Loucy (cell line): ENCODE measurements at regions not wholly inside any gene's neighbourhood (a gene's known extent, or its start where the extent isn't known, plus 50 kb on each side); places are given as distances from the start of the nearest gene placed in this dataset.

Experiments
- H2AFZ ChIP-seq: fragments of 200-600 bp; sonication (generic); 2 replicates; pipeline ENCODE4 v1.6.0; 2016; ENCODE audit warnings: antibody characterized with exemption, mild to moderate bottlenecking, low read length, moderate library complexity
- H3F3A ChIP-seq: fragments of 200-600 bp; 2 replicates; pipeline ENCODE4 v1.6.0; 2016; ENCODE audit warnings: antibody characterized with exemption, low read depth, mild to moderate bottlenecking
- H3K27me3 ChIP-seq: fragments of 200-600 bp; sonication (generic); 2 replicates; pipeline ENCODE4 v1.6.1; 2014; ENCODE audit warnings: low read length, mild to moderate bottlenecking; ENCODE audit not compliant: insufficient read depth, poor library complexity, severe bottlenecking
- H3K36me3 ChIP-seq: fragments of 200-600 bp; sonication (generic); 2 replicates; pipeline ENCODE4 v1.6.1; 2016; ENCODE audit warnings: low read length; ENCODE audit not compliant: insufficient read depth
- H3K4me1 ChIP-seq: fragments of 200-600 bp; sonication (generic); 2 replicates; pipeline ENCODE4 v1.5.1; 2014; ENCODE audit warnings: low read length, mild to moderate bottlenecking; ENCODE audit not compliant: insufficient read depth, poor library complexity, severe bottlenecking
- H3K4me2 ChIP-seq: fragments of 200-600 bp; sonication (generic); 2 replicates; pipeline ENCODE4 v1.6.0; 2014; ENCODE audit warnings: antibody characterized with exemption, low read length, low read depth, mild to moderate bottlenecking; ENCODE audit not compliant: poor library complexity, severe bottlenecking
- H3K4me3 ChIP-seq: fragments of 200-600 bp; sonication (generic); 2 replicates; pipeline ENCODE4 v1.5.1; 2014; ENCODE audit warnings: low read length, mild to moderate bottlenecking, mixed read lengths; ENCODE audit not compliant: poor library complexity, severe bottlenecking
- H3K79me2 ChIP-seq: fragments of 200-600 bp; sonication (generic); 2 replicates; pipeline ENCODE4 v1.6.1; 2014; ENCODE audit warnings: low read length; ENCODE audit not compliant: insufficient read depth
- H3K9ac ChIP-seq: fragments of 200-600 bp; sonication (generic); 2 replicates; pipeline ENCODE4 v1.6.0; 2014; ENCODE audit warnings: mild to moderate bottlenecking, low read depth, low read length, moderate library complexity; ENCODE audit not compliant: poor library complexity, severe bottlenecking
- H3K9me2 ChIP-seq: fragments of 200-600 bp; sonication (generic); replicated peaks from 2 replicates; pipeline ENCODE4 v1.6.1; 2016; ENCODE audit warnings: low read depth, low read length, mixed read lengths
- H3K9me3 ChIP-seq: fragments of 200-600 bp; sonication (generic); 2 replicates; pipeline ENCODE4 v1.6.1; 2014; ENCODE audit warnings: mild to moderate bottlenecking, antibody characterized with exemption, low read length, low read depth; ENCODE audit not compliant: insufficient read depth
- H4K20me1 ChIP-seq: fragments of 200-600 bp; sonication (generic); 2 replicates; pipeline ENCODE4 v1.6.0; 2014; ENCODE audit warnings: antibody characterized with exemption, low read length, mild to moderate bottlenecking; ENCODE audit not compliant: insufficient read depth, poor library complexity, severe bottlenecking
- EZH2phosphoT487 ChIP-seq: fragments of 200-600 bp; IDR thresholded peaks from 2 replicates; pipeline ENCODE4 v1.6.1; 2018; ENCODE audit warnings: antibody characterized with exemption, mild to moderate bottlenecking, moderate library complexity, borderline replicate concordance
- TF ChIP-seq, protein P1 (sequence below): fragments of 200-600 bp; sonication (generic); conservative IDR thresholded peaks from 2 replicates; pipeline ENCODE4 v1.5.1; 2014; ENCODE audit warnings: mild to moderate bottlenecking, antibody characterized with exemption, low read length

GRCh38 chr10:90652519-90652918, 205.3 kb downstream of the HTR7 start:
- H3K9me2 ChIP-seq: no peaks in the 10 kb centered on the region
- no peaks in the 10 kb centered on the region for H3K9me3 ChIP-seq
- no peaks in the 10 kb centered on the region for H3K79me2 ChIP-seq

DNA sequence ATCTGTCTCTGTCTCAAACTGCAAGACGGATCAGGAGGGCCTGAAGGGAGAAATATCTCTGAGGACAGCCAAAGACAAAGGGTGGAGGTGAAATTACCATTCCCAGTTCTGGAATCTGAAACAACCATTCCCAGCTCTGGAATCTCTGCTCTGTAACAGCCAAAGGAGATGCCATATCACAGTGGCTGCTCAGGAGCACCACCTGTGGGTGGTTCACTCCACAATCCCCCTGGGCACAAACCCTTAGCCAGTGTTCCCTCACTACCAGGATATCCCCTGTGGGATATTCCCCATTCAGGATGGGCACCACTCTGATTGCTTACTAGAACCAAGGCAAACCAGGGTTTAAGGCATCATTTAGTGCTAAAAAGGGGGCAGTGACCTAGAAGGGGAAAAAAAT, 199.0 kb downstream of the HTR7 start:
- H4K20me1 ChIP-seq: no peaks in the 10 kb centered on the region
- no peaks in the 10 kb centered on the region for H3K27me3 ChIP-seq
- no peak overlapping the region for H3K4me3 ChIP-seq
- H3K4me1 ChIP-seq: no peaks in the 10 kb centered on the region
- no peaks in the 10 kb centered on the region for H3F3A ChIP-seq
- TF ChIP-seq, protein P1, sequence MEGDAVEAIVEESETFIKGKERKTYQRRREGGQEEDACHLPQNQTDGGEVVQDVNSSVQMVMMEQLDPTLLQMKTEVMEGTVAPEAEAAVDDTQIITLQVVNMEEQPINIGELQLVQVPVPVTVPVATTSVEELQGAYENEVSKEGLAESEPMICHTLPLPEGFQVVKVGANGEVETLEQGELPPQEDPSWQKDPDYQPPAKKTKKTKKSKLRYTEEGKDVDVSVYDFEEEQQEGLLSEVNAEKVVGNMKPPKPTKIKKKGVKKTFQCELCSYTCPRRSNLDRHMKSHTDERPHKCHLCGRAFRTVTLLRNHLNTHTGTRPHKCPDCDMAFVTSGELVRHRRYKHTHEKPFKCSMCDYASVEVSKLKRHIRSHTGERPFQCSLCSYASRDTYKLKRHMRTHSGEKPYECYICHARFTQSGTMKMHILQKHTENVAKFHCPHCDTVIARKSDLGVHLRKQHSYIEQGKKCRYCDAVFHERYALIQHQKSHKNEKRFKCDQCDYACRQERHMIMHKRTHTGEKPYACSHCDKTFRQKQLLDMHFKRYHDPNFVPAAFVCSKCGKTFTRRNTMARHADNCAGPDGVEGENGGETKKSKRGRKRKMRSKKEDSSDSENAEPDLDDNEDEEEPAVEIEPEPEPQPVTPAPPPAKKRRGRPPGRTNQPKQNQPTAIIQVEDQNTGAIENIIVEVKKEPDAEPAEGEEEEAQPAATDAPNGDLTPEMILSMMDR: no peak
- TF ChIP-seq EZH2phosphoT487: no peak
- H2AFZ ChIP-seq: no peak overlapping the region
- no peaks in the 10 kb centered on the region for H3K9me3 ChIP-seq
- no peaks in the 10 kb centered on the region for H3K79me2 ChIP-seq
- H3K36me3 ChIP-seq: no peaks in the 10 kb centered on the region
- no peaks in the 10 kb centered on the region for H3K9me2 ChIP-seq
- no peak overlapping the region for H3K9ac ChIP-seq
- H3K4me2 ChIP-seq: no peak overlapping the region

More at GRCh38 chr10:90652519-90652918, 205.3 kb downstream of the HTR7 start:
- H3K4me3 ChIP-seq: no peak overlapping the region
- no peak overlapping the region for H3K4me2 ChIP-seq
- no peaks in the 10 kb centered on the region for H3F3A ChIP-seq
- no peak overlapping the region for H2AFZ ChIP-seq
- TF ChIP-seq, protein P1: peak; percentile 32
- TF ChIP-seq EZH2phosphoT487: no peak
- H4K20me1 ChIP-seq: no peaks in the 10 kb centered on the region
- H3K9ac ChIP-seq: no peak overlapping the region
- H3K36me3 ChIP-seq: no peaks in the 10 kb centered on the region
- H3K4me1 ChIP-seq: no peaks in the 10 kb centered on the region
- H3K27me3 ChIP-seq: no peaks in the 10 kb centered on the region

DNA sequence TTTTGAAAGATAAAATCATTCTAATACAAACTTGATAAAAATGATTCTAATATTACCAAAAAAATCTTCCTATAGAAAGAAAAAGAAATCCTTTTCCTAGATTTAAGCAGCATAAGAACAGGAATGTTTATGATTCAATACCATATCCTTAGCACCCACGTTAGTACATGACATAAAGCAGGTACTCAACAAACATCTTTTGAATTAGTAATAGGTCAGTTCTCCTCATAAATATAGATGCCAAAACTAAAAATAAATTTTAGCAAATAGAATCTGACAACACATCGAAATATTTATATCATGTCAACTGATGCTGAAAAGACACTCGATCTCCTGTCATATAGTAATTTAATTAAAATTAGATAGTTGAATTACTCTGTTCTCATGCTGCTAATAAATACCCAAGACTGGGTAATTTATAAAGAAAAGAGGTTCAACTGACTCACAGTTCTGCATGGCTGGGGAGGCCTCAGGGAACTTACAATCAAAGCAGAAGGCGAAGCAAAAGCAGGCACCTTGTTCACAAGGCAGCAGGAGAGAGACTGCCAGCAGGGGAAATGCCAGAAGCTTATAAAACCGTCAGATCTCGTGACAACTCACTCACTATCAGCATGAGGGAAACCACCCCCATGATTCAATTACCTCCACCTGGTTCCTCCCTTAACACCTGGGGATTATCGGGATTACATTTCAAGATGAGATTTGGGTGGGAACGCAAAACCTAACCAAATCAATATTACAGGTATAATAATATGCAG, 191.8 kb downstream of the HTR7 start:
- Histone ChIP-seq H3K36me3 (no peaks in the 10 kb centered on the region), H4K20me1 (no peaks in the 10 kb centered on the region), H3F3A (no peaks in the 10 kb centered on the region), H3K79me2 (no peaks in the 10 kb centered on the region), H3K9me2 (no peaks in the 10 kb centered on the region), H3K9ac (no peak overlapping the region), H3K4me2 (no peak overlapping the region), H3K9me3 (no peaks in the 10 kb centered on the region), H3K27me3 (no peaks in the 10 kb centered on the region), H3K4me3 (no peak overlapping the region), H2AFZ (no peak overlapping the region), H3K4me1 (no peaks in the 10 kb centered on the region)
- TF ChIP-seq, protein P1: no peak
- TF ChIP-seq EZH2phosphoT487: no peak
